Keratinocyte (primary cell): ENCODE measurements at regions not wholly inside any gene's neighbourhood (a gene's known extent, or its start where the extent isn't known, plus 50 kb on each side); places are given as distances from the start of the nearest gene placed in this dataset.

Source experiments
- DNase-seq: peaks from one replicate; pipeline ENCODE4 v3.0.0-alpha.2; 2011; ENCODE audit warnings: low read depth, missing footprints, low spot score
- FAIRE-seq: peaks from 2 replicates; lab custom pipeline; 2011; peaks lifted over from hg19 to GRCh38; lab: Jason Lieb, UNC
- H2AFZ ChIP-seq: 2 replicates; pipeline ENCODE4 v1.6.0; 2012; ENCODE audit warnings: low read length, control low read depth, inconsistent platforms; ENCODE audit not compliant: control insufficient read depth
- H3K27ac ChIP-seq: 2 replicates; pipeline ENCODE4 v1.5.1; 2011; ENCODE audit warnings: low read length; ENCODE audit not compliant: control insufficient read depth, insufficient read depth
- H3K27me3 ChIP-seq: 3 replicates; pipeline ENCODE4 v1.6.0; 2011; ENCODE audit warnings: low read length; ENCODE audit not compliant: control insufficient read depth, insufficient read depth; ENCODE audit errors: extremely low read depth
- H3K36me3 ChIP-seq, 2 experiments: 2 replicates in 1 of 2; 3 replicates in 1 of 2; pipeline ENCODE4 v1.5.1; 2011; ENCODE audit warnings: low read length in 2 of 2, mild to moderate bottlenecking in 1 of 2; ENCODE audit not compliant: control insufficient read depth in 2 of 2, insufficient read depth in 2 of 2; ENCODE audit errors: extremely low read depth in 1 of 2
- H3K4me1 ChIP-seq: 3 replicates; pipeline ENCODE4 v1.5.1; 2011; ENCODE audit warnings: low read length; ENCODE audit not compliant: control insufficient read depth, insufficient read depth; ENCODE audit errors: extremely low read depth
- H3K4me2 ChIP-seq: 3 replicates; pipeline ENCODE4 v1.6.0; 2011; ENCODE audit warnings: low read depth, low read length; ENCODE audit not compliant: control insufficient read depth, insufficient read depth; ENCODE audit errors: extremely low read depth
- H3K4me3 ChIP-seq, 3 experiments: fragments of 200-600 bp in 1 of 3; sonication (generic) in 1 of 3; 2 replicates in 2 of 3; 3 replicates in 1 of 3; pipeline ENCODE4 v1.5.1; 2011 to 2016; ENCODE audit warnings: low read length in 3 of 3, mild to moderate bottlenecking in 3 of 3, control low read depth in 2 of 3, inconsistent platforms in 1 of 3, low read depth in 1 of 3, mixed read lengths in 1 of 3, mixed run types in 1 of 3, moderate library complexity in 1 of 3; ENCODE audit not compliant: control insufficient read depth in 2 of 3, insufficient read depth in 2 of 3; ENCODE audit errors: extremely low read depth in 1 of 3
- H3K79me2 ChIP-seq: 2 replicates; pipeline ENCODE4 v1.6.0; 2012; ENCODE audit warnings: low read length; ENCODE audit not compliant: control insufficient read depth, insufficient read depth
- H3K9ac ChIP-seq: 3 replicates; pipeline ENCODE4 v1.6.0; 2011; ENCODE audit warnings: low read length; ENCODE audit not compliant: control insufficient read depth, insufficient read depth; ENCODE audit errors: extremely low read depth
- H3K9me1 ChIP-seq: 3 replicates; pipeline ENCODE4 v1.6.0; 2011; ENCODE audit warnings: low read length; ENCODE audit not compliant: control insufficient read depth, insufficient read depth; ENCODE audit errors: extremely low read depth
- H3K9me3 ChIP-seq: 2 replicates; pipeline ENCODE4 v1.5.1; 2012; ENCODE audit warnings: low read depth, low read length; ENCODE audit not compliant: control insufficient read depth
- H4K20me1 ChIP-seq: 3 replicates; pipeline ENCODE4 v1.6.0; 2011; ENCODE audit warnings: low read length; ENCODE audit not compliant: control insufficient read depth, insufficient read depth; ENCODE audit errors: extremely low read depth
- CTCF ChIP-seq, 3 experiments: IDR thresholded peaks in 1 of 3; conservative IDR thresholded peaks in 1 of 3; optimal IDR thresholded peaks in 1 of 3; 2 replicates in 2 of 3; 3 replicates in 1 of 3; pipeline versions ENCODE3 to v1.5.1; 2011; ENCODE audit warnings: low read length in 3 of 3, mild to moderate bottlenecking in 3 of 3, moderate library complexity in 2 of 3, control low read depth in 1 of 3, inconsistent platforms in 1 of 3; ENCODE audit not compliant: insufficient read depth in 2 of 3; ENCODE audit errors: extremely low read depth in 1 of 3
- EZH2 ChIP-seq: IDR thresholded peaks from one replicate; pipeline ENCODE4 v1.6.1; 2012; ENCODE audit warnings: inconsistent platforms, mild to moderate bottlenecking, low read length, moderate library complexity
- dilution Hi-C: fragments of 300-500 bp; cut with MboI; formaldehyde crosslinking; loops from one replicate; pipeline ENCODE4 v1.7.0; 2020; ENCODE audit warnings: low sequenced_read_pairs; ENCODE audit not compliant: extremely low pct_ligation_motif_present

GRCh38 chr10:80878330-80878729 is 340.6 kb downstream of the SH2D4B start:
- no peaks in the 10 kb centered on the region for H3K36me3 ChIP-seq
- dilution Hi-C loops = no loop called here
- H3K4me1 ChIP-seq = no peaks in the 10 kb centered on the region
- no peak for DNase-seq
- H3K9me1 ChIP-seq = no peaks in the 10 kb centered on the region
- no peak overlapping the region for H3K4me2 ChIP-seq
- no peak overlapping the region for H3K4me3 ChIP-seq
- no peak for TF ChIP-seq EZH2
- TF ChIP-seq CTCF (optimal IDR thresholded peaks at IDR 0.05 in 1 of 3, IDR thresholded peaks at IDR 0.05 in 1 of 3, conservative IDR thresholded peaks at IDR 0.05 in 1 of 3; ENCODE audit: extremely low read depth in 1 of 3, insufficient read depth in 2 of 3, low read length in 3 of 3) = no peak
- no peaks in the 10 kb centered on the region for H4K20me1 ChIP-seq
- H3K9me3 ChIP-seq = no peaks in the 10 kb centered on the region
- FAIRE-seq = no peak
- no peaks in the 10 kb centered on the region for H3K27me3 ChIP-seq
- H2AFZ ChIP-seq = no peak overlapping the region
- H3K27ac ChIP-seq = no peak overlapping the region
- H3K9ac ChIP-seq = no peak overlapping the region
- H3K79me2 ChIP-seq = no peaks in the 10 kb centered on the region

- Histone ChIP-seq H3K9me1 (no peaks in the 10 kb centered on the region), H3K27me3 (no peaks in the 10 kb centered on the region), H3K4me1 (no peaks in the 10 kb centered on the region), H2AFZ (no peak overlapping the region), H3K27ac (no peak overlapping the region), H3K4me3 (no peak overlapping the region), H3K79me2 (no peaks in the 10 kb centered on the region), H3K36me3 (no peaks in the 10 kb centered on the region), H3K9ac (no peak overlapping the region), H3K4me2 (no peak overlapping the region), H4K20me1 (no peaks in the 10 kb centered on the region), H3K9me3 (no peaks in the 10 kb centered on the region)
- FAIRE-seq (no peak), DNase-seq (no peak)
- dilution Hi-C loops = no loop called here
- TF ChIP-seq EZH2 = no peak
These were observed 352.4 kb downstream of the SH2D4B start for GRCh38 chr10:80890146-80890545.

GRCh38 chr10:80893256-80893655 is 355.6 kb downstream of the SH2D4B start:
- DNase-seq (no peak), FAIRE-seq (no peak)
- no peak overlapping the region for H3K9ac ChIP-seq
- H3K79me2 ChIP-seq = no peaks in the 10 kb centered on the region
- no peaks in the 10 kb centered on the region for H4K20me1 ChIP-seq
- H3K4me3 ChIP-seq = no peak overlapping the region
- no peaks in the 10 kb centered on the region for H3K9me3 ChIP-seq
- H2AFZ ChIP-seq = no peak overlapping the region
- no peaks in the 10 kb centered on the region for H3K9me1 ChIP-seq
- H3K27me3 ChIP-seq = no peaks in the 10 kb centered on the region
- no peak overlapping the region for H3K27ac ChIP-seq
- TF ChIP-seq CTCF (optimal IDR thresholded peaks at IDR 0.05 in 1 of 3, IDR thresholded peaks at IDR 0.05 in 1 of 3, conservative IDR thresholded peaks at IDR 0.05 in 1 of 3; ENCODE audit: extremely low read depth in 1 of 3, insufficient read depth in 2 of 3, low read length in 3 of 3) (no peak), EZH2 (no peak)
- H3K4me1 ChIP-seq = no peaks in the 10 kb centered on the region
- H3K36me3 ChIP-seq = no peaks in the 10 kb centered on the region
- dilution Hi-C loops = no loop called here
- no peak overlapping the region for H3K4me2 ChIP-seq
